ENCODE measurements at regions not wholly inside any gene's neighbourhood (a gene's known extent, or its start where the extent isn't known, plus 50 kb on each side); places are given as distances from the start of the nearest gene placed in this dataset.

- no peak for TF ChIP-seq CTCF (IDR thresholded peaks at IDR 0.05)
- TF ChIP-seq POLR2A (IDR thresholded peaks at IDR 0.05) = no peak
- no peak for TF ChIP-seq POLR2AphosphoS5 (IDR thresholded peaks at IDR 0.05)
Measured at GRCh38 chr22:35482974-35483373, 57.7 kb upstream of the RASD2 start.
